BLaER1 (cell line): ENCODE measurements at regions not wholly inside any gene's neighbourhood (a gene's known extent, or its start where the extent isn't known, plus 50 kb on each side); places are given as distances from the start of the nearest gene placed in this dataset.

Source experiments
- H3K27ac ChIP-seq: shearing (Covaris generic); formaldehyde crosslinking; 2 replicates; pipeline ENCODE4 v1.8.1; 2022
- H3K27me3 ChIP-seq: shearing (Covaris generic); formaldehyde crosslinking; 2 replicates; pipeline ENCODE4 v1.8.1; 2022
- H3K36me3 ChIP-seq: shearing (Covaris generic); formaldehyde crosslinking; 2 replicates; pipeline ENCODE4 v1.8.1; 2022
- H3K4me1 ChIP-seq: shearing (Covaris generic); formaldehyde crosslinking; 2 replicates; pipeline ENCODE4 v1.8.1; 2022
- H3K4me2 ChIP-seq: shearing (Covaris generic); formaldehyde crosslinking; 2 replicates; pipeline ENCODE4 v1.8.1; 2022
- H3K4me3 ChIP-seq: shearing (Covaris generic); formaldehyde crosslinking; 2 replicates; pipeline ENCODE4 v1.8.1; 2022
- H3K9ac ChIP-seq: shearing (Covaris generic); formaldehyde crosslinking; 2 replicates; pipeline ENCODE4 v1.8.1; 2022
- H3K9me3 ChIP-seq: shearing (Covaris generic); formaldehyde crosslinking; 2 replicates; pipeline ENCODE4 v1.8.1; 2022
- H4K20me1 ChIP-seq: shearing (Covaris generic); formaldehyde crosslinking; 2 replicates; pipeline ENCODE4 v1.8.1; 2022
- Cebpa-rat ChIP-seq: shearing (Covaris generic); IDR thresholded peaks from 2 replicates; pipeline ENCODE4 v1.8.1; 2022

DNA sequence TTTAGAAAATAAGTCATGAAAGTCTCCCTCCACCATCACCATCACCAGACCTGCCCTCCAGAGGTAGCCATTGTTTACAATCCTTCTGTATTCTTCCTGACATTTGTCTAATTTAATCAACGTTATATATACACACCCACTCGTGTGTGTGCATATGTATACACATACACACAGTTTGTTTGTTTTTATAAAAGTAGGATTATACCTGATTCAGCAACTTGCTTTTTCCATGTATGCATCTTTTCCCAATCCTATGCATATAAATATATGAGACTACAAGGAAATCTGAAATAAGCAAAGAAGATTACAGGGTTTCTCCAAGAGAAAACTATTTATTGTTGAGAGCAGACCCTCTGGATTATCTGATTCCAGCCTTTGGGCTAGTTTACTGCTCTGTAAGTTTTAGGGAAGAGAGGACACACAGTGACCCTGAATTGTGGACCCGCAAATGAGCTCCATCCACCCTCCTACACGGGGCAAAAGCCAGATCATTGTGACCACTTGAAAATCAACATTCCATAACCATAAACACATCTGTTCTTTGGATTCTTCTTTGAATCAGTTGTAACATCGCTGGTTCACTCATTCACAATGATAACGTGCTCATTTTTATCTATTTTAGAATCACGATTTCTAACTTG lies 104.3 kb downstream of the CPN2 start:
- no peak overlapping the region for H3K27ac ChIP-seq
- no peaks in the 10 kb centered on the region for H3K9me3 ChIP-seq
- H3K36me3 ChIP-seq, result no peaks in the 10 kb centered on the region
- H3K9ac ChIP-seq, result no peak overlapping the region
- no peaks in the 10 kb centered on the region for H4K20me1 ChIP-seq
- peaks cover 26% of the 10 kb centered on the region for H3K4me1 ChIP-seq
- H3K4me2 ChIP-seq, result no peak overlapping the region
- no peak for TF ChIP-seq Cebpa-rat
- no peak overlapping the region for H3K4me3 ChIP-seq
- H3K27me3 ChIP-seq, result peaks cover 29% of the 10 kb centered on the region

DNA sequence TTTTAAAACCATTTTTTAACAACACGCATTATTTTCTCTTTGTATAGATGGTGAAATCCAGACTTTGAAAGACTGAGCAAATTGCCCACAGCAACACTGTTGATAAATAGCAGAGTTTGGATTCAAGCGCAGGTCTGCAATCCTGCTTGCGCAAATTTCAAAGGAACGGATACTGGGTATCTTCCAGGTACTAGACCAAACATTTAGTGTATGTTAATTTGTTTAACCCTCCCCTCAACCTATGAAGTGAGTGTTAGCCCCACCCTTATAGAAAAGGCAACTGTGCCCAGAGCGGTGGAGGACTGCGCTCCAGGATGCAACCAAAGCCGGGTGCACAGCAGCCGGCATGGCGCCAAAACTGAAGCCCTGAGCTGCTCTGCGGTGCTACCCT lies 103.8 kb downstream of the CPN2 start:
- Histone ChIP-seq H3K4me1 (peaks cover 32% of the 10 kb centered on the region), H3K4me3 (no peak overlapping the region), H3K36me3 (no peaks in the 10 kb centered on the region), H3K9me3 (no peaks in the 10 kb centered on the region), H3K27ac (no peak overlapping the region), H3K4me2 (no peak overlapping the region), H4K20me1 (no peaks in the 10 kb centered on the region), H3K27me3 (peaks cover 31% of the 10 kb centered on the region), H3K9ac (no peak overlapping the region)
- TF ChIP-seq Cebpa-rat, result no peak

DNA sequence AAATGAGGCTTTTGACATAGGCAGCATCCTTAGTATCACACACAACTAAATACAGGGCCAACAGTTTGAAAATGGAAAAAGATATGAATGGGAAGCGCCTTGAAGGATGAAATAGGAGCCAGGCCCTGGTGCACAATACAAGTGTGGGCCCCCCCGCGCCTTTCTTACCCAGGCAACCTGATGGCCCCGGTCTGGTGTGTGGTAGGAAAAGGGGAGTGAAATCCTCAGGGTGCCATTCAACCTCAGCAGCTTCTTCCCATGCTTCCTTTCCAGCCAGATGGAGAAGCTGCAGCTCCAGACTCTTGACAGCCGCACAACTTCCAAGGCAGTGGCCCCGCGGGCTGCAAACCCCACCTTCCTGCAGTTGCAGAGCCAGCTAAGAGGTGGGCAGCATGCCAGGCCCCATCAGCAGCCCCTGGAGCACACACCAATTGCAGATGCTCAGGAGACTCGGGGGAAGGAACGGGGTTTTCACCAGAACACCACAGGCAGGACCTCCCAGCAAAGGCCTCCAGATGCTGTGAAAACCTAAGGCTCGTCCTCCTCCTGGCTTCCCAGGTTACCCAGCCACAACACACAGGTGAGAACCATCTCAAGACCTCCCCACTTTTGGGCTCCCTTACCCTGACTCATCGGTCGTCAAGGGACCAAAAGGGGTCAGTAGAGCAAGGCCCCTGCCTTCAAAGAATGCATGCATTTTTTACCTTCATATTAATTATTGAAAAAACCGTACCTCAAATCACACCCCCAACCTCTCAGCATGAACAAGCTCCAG lies 101.6 kb downstream of the CPN2 start:
- Histone ChIP-seq H4K20me1 (no peaks in the 10 kb centered on the region), H3K9ac (no peak overlapping the region), H3K4me1 (peaks cover 32% of the 10 kb centered on the region), H3K9me3 (no peaks in the 10 kb centered on the region), H3K36me3 (no peaks in the 10 kb centered on the region), H3K27me3 (peaks cover 34% of the 10 kb centered on the region), H3K27ac (no peak overlapping the region), H3K4me2 (peak overlapping the region; percentile 34), H3K4me3 (no peak overlapping the region)
- no peak for TF ChIP-seq Cebpa-rat

DNA sequence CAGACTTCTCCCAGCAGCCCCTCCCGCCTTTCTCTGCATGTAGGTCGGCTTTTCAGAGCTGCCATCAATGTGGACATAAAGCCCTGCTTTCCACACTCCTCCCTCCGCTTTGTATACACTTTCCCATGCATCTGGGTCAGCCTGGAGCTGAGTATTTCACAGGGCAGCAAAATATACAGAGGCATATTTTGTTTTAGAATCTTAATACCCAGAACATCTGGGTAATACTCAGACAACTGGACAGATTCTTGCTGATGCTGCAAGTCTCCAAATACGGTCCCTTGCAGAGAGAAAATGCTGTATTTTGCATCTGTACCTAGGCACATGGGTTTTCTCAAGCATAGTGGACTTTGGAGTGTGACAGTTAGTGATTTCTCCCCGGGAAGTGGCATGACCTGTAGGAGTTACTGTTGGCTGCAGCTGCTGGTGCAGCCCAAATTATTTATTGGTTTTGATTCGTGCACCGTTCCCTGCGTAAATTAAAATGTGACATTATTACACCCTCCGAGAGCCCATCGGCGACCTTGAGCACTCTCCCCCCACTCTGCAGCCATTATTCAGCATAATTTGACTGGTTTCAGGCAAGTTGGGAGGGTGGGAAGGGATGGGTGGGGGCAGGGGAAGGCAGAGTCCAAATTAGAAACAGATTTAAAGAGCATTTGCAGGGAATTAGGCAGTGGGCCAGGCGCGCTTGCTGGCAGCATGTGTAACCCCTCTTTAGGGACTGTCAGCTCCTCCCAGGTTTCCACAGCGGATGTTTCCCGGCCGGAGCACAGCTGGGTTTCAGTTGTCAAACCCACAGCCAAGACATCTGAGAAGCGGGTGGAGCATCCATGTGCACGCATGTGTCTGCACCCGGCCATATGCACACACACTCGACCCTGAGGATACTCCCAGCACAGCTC lies 100.8 kb downstream of the CPN2 start:
- H3K36me3 ChIP-seq, result no peaks in the 10 kb centered on the region
- peaks cover 36% of the 10 kb centered on the region for H3K4me1 ChIP-seq
- no peak overlapping the region for H3K9ac ChIP-seq
- H4K20me1 ChIP-seq, result no peaks in the 10 kb centered on the region
- H3K4me3 ChIP-seq, result no peak overlapping the region
- H3K27me3 ChIP-seq, result peaks cover 34% of the 10 kb centered on the region
- no peak for TF ChIP-seq Cebpa-rat
- H3K27ac ChIP-seq, result no peak overlapping the region
- H3K4me2 ChIP-seq, result peak overlapping the region; percentile 34
- H3K9me3 ChIP-seq, result no peaks in the 10 kb centered on the region

DNA sequence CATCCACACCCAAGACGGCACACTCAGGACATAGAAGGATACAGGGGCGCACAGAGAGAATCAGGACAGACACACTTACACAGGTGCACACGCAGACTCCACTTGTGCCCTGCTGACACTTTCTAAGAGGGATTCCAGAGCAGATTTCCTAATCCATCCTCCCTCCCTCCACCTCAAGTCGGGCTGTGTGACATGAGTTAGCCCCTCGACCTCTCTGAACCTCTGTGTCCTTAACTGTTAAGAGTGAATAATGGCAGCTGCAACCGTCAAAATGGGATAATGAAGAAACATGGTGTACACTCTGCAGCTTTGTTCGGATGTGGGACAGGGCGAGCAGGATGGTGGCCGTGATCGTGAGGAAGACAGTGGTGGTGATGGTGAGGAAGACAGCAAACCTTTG lies 100.1 kb downstream of the CPN2 start:
- Histone ChIP-seq H3K4me2 (peak overlapping the region; percentile 34), H3K36me3 (no peaks in the 10 kb centered on the region), H3K4me1 (peaks cover 43% of the 10 kb centered on the region), H3K9ac (no peak overlapping the region), H4K20me1 (no peaks in the 10 kb centered on the region), H3K27ac (no peak overlapping the region), H3K9me3 (no peaks in the 10 kb centered on the region), H3K4me3 (no peak overlapping the region), H3K27me3 (peaks cover 34% of the 10 kb centered on the region)
- TF ChIP-seq Cebpa-rat, result no peak

DNA sequence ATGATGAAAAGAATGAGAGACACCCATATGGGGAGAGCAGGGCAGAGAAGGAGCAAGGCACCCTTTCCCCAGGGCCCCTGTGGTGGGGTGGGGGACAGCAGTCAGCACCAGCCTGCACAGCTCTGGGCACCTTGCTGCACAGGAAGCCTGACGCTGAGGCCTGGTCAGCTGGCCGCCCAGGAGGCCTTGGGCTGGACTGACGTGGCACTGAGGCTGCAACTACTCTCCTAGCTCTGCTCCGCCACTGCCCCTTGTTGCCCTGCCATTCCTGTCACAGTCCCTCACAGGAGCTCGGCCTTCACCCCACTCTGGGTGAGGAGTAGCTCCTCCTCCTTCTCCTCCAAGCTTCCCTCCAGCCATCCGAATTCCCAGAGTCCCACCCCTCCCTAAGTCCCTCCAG lies 99.7 kb downstream of the CPN2 start:
- H3K36me3 ChIP-seq, result no peaks in the 10 kb centered on the region
- H4K20me1 ChIP-seq, result no peaks in the 10 kb centered on the region
- TF ChIP-seq Cebpa-rat, result no peak
- H3K4me2 ChIP-seq, result peak overlapping the region; percentile 17; the same call in 1 of the 2 replicates
- H3K4me1 ChIP-seq, result peaks cover 47% of the 10 kb centered on the region
- no peak overlapping the region for H3K27ac ChIP-seq
- H3K9me3 ChIP-seq, result no peaks in the 10 kb centered on the region
- no peak overlapping the region for H3K4me3 ChIP-seq
- peaks cover 34% of the 10 kb centered on the region for H3K27me3 ChIP-seq
- no peak overlapping the region for H3K9ac ChIP-seq

DNA sequence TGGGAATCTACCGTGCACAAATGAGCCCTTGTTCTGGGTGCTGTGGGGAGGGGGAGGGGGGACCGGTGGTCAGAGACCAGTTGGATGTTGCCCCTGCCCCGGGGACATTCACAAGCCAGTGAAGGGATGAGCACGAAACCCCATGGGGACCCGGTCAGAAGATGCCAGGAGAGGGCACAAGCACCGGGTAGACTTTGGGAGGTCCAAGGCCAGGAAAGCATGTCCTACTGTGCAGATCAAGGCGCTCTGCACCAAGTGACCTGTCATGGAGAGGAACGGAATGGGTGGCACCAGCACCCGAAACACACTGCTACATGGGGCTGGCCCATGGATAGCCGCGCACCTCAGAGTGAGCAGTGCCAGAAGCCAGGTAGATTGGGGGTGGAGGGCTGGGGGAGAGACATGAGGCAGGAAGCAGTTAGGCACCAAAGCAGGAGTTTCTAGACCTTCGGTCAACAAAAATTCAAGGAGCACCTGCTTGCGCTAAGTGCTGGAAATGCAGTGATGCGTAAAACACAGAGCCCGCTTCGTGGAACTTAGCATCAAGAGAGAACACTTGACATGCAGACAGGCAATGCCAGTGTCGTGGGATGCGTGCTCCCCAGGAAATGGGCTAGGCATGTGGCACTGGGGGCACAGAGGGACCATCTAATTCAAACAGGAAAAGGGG lies 99.1 kb downstream of the CPN2 start:
- H3K27ac ChIP-seq, result no peak overlapping the region
- no peaks in the 10 kb centered on the region for H3K36me3 ChIP-seq
- peaks cover 34% of the 10 kb centered on the region for H3K27me3 ChIP-seq
- TF ChIP-seq Cebpa-rat, result no peak
- peaks cover 48% of the 10 kb centered on the region for H3K4me1 ChIP-seq
- H3K9ac ChIP-seq, result no peak overlapping the region
- no peak overlapping the region for H3K4me3 ChIP-seq
- H3K9me3 ChIP-seq, result no peaks in the 10 kb centered on the region
- no peaks in the 10 kb centered on the region for H4K20me1 ChIP-seq
- peak overlapping the region; percentile 19; the same call in 1 of the 2 replicates for H3K4me2 ChIP-seq

DNA sequence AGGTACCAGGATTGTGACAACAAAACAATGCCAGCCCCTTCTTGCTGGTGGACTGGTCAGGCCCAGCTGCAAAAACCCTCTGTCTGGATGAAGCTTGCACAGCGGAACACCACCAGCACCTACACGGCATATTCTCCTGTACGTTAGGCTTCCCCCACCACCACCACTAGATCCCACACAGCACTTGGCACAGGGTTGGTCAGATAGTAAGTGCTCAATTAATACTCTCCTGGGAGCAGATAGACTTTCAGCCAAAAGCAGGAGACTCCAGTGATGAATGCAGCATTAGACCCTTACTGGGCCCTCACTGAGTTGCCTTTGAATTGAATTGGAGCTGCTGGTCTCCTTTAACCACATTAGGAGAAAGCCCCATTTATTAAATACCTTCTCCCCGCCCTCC lies 97.9 kb downstream of the CPN2 start:
- H3K4me1 ChIP-seq, result peaks cover 48% of the 10 kb centered on the region
- H3K9me3 ChIP-seq, result peaks cover 10% of the 10 kb centered on the region
- no peak overlapping the region for H3K27ac ChIP-seq
- H3K9ac ChIP-seq, result no peak overlapping the region
- no peak overlapping the region for H3K4me2 ChIP-seq
- no peak for TF ChIP-seq Cebpa-rat
- H3K27me3 ChIP-seq, result peaks cover 34% of the 10 kb centered on the region
- H3K4me3 ChIP-seq, result no peak overlapping the region
- no peaks in the 10 kb centered on the region for H4K20me1 ChIP-seq
- H3K36me3 ChIP-seq, result no peaks in the 10 kb centered on the region

DNA sequence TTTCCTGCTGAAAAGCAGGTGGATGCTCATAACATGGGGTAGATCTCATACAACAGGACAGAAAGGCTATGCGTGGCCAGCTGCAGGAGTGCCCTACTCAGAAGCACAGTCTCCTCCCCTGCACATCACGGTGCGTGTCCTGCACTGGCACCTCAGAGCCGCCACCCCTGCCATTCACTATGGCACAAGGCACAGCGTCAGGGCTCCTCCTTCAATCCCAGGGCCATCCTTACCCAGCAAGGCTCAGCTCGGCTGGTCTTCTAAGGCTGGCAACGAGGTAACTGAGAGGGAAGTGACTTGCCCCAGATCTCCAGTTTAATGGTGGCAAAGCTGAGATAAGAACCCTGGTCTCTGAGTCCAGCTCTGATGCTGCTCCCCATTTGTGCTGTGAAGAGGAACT lies 97.1 kb downstream of the CPN2 start:
- H3K27ac ChIP-seq, result no peak overlapping the region
- TF ChIP-seq Cebpa-rat, result no peak

More for the DNA sequence above, 97.1 kb downstream of the CPN2 start:
- Histone ChIP-seq H3K9ac (no peak overlapping the region), H3K9me3 (peaks cover 12% of the 10 kb centered on the region), H3K4me3 (no peak overlapping the region), H3K4me2 (no peak overlapping the region), H4K20me1 (no peaks in the 10 kb centered on the region), H3K36me3 (no peaks in the 10 kb centered on the region), H3K27me3 (peaks cover 28% of the 10 kb centered on the region), H3K4me1 (peaks cover 48% of the 10 kb centered on the region)
